PFSK-1 (cell line): ENCODE measurements at regions not wholly inside any gene's neighbourhood (a gene's known extent, or its start where the extent isn't known, plus 50 kb on each side); places are given as distances from the start of the nearest gene placed in this dataset.

Experiments used
- POLR2AphosphoS5 ChIP-seq: IDR thresholded peaks from 2 replicates; pipeline ENCODE4 v1.6.1; 2012; ENCODE audit warnings: low read depth, mild to moderate bottlenecking, control low read depth, low read length, moderate library complexity
- TAF1 ChIP-seq: IDR thresholded peaks from 2 replicates; pipeline ENCODE4 v1.6.1; 2012; ENCODE audit warnings: low read length, control low read depth, borderline replicate concordance; ENCODE audit not compliant: insufficient read depth

DNA sequence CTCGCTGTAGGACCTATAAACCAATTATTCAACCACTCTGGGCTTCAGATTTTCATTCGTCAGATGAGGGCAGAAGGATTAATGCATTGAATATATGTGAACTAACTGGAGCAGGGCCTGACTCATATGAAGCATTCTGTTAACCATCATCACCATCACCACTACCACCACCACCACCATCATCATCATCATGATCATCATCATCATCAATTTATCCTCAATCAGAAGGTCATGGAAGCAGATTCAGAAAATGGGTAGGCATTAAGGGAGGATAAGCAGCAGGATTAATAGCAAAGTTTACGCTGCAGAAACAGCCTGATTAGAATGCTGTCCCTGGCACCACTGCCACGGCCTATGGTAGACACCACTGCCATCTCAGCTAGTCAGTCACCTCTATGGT, 407.5 kb upstream of the THBS1 start:
- TF ChIP-seq POLR2AphosphoS5: no peak
- no peak for TF ChIP-seq TAF1
